ENCODE measurements at regions not wholly inside any gene's neighbourhood (a gene's known extent, or its start where the extent isn't known, plus 50 kb on each side); places are given as distances from the start of the nearest gene placed in this dataset.

DNA sequence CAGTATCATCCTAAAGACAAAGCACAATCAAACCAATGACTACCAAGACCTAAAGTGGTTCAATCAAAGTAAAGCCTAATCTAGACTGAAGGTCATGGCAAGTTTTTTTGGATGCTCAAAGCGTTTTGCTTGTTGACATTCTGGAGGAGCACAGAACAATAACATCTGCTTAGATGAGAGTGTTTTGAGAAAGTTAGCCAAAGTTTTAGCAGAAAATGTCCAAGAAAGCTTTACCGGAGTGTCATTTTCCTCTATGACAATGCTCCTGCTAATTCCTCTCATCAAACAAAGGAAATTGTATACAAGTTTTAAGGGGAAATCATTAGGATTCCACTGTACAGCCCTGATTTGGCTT lies 256.9 kb upstream of the FAT3 start:
- ChIA-PET POLR2A (no interaction called here), CTCF (no interaction called here)
- no peak overlapping the region for H3K4me3 ChIP-seq (ENCODE audit: control extremely low read depth in 1 of 5, extremely low read depth in 1 of 5, insufficient read depth in 1 of 5, low read depth in 2 of 5, low read length in 4 of 5)
- H2AFZ ChIP-seq (ENCODE audit: insufficient read depth, low read depth, low read length, poor library complexity, severe bottlenecking): no peak overlapping the region
- no peak overlapping the region for H3K4me2 ChIP-seq (replicated peaks; ENCODE audit: low read depth, low read length, poor library complexity, severe bottlenecking)
- H3K27ac ChIP-seq (ENCODE audit: low read length in 2 of 2): no peak overlapping the region
- H3K9me3 ChIP-seq (ENCODE audit: control extremely low read depth in 1 of 3, control insufficient read depth in 2 of 3, insufficient read depth in 1 of 3, low read length in 2 of 3): peaks cover 0 to 4% (median 0%) of the 10 kb centered on the region in 3 donors
- no peaks in the 10 kb centered on the region for H3K27me3 ChIP-seq (replicated peaks in 1 of 4; ENCODE audit: control extremely low read depth in 1 of 4, control insufficient read depth in 3 of 4, insufficient read depth in 4 of 4, low read length in 3 of 4)
- no peaks in the 10 kb centered on the region for H3K36me3 ChIP-seq (replicated peaks in 1 of 2; ENCODE audit: control extremely low read depth in 1 of 2, control insufficient read depth in 1 of 2, extremely low read depth in 1 of 2, insufficient read depth in 2 of 2, low read length in 1 of 2)
- no peak for ATAC-seq (ENCODE audit: low read depth)
- no peaks in the 10 kb centered on the region for H4K20me1 ChIP-seq (ENCODE audit: control insufficient read depth, insufficient read depth, low read length, poor library complexity, severe bottlenecking)
- H3K4me1 Mint-ChIP-seq: no peaks in the 10 kb centered on the region
- TF ChIP-seq, protein P1, sequence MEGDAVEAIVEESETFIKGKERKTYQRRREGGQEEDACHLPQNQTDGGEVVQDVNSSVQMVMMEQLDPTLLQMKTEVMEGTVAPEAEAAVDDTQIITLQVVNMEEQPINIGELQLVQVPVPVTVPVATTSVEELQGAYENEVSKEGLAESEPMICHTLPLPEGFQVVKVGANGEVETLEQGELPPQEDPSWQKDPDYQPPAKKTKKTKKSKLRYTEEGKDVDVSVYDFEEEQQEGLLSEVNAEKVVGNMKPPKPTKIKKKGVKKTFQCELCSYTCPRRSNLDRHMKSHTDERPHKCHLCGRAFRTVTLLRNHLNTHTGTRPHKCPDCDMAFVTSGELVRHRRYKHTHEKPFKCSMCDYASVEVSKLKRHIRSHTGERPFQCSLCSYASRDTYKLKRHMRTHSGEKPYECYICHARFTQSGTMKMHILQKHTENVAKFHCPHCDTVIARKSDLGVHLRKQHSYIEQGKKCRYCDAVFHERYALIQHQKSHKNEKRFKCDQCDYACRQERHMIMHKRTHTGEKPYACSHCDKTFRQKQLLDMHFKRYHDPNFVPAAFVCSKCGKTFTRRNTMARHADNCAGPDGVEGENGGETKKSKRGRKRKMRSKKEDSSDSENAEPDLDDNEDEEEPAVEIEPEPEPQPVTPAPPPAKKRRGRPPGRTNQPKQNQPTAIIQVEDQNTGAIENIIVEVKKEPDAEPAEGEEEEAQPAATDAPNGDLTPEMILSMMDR (IDR thresholded peaks at IDR 0.05): no peak
- TF ChIP-seq EZH2 (IDR thresholded peaks at IDR 0.05; ENCODE audit: borderline replicate concordance, insufficient read depth, low read depth, low read length, poor library complexity, severe bottlenecking): no peak
- no peaks in the 10 kb centered on the region for H3K9me3 Mint-ChIP-seq (ENCODE audit: insufficient read depth)
- no peak for DNase-seq
- no peak overlapping the region for H3K27ac Mint-ChIP-seq
- no peaks in the 10 kb centered on the region for H3K4me1 ChIP-seq (ENCODE audit: control insufficient read depth in 2 of 2, insufficient read depth in 2 of 2, low read length in 2 of 2)
- no peak overlapping the region for H3K9ac ChIP-seq (ENCODE audit: low read length)
- no peaks in the 10 kb centered on the region for H3K79me2 ChIP-seq (ENCODE audit: control insufficient read depth, insufficient read depth, low read length)
- H3K4me3 Mint-ChIP-seq: no peak overlapping the region
- intact Hi-C loops (cut with micrococcal nuclease): no loop called here
- 100% methylated on average over 1 of the region's 2 CpGs for WGBS (ENCODE audit: insufficient coverage)
- H3K27me3 Mint-ChIP-seq: no peaks in the 10 kb centered on the region

DNA sequence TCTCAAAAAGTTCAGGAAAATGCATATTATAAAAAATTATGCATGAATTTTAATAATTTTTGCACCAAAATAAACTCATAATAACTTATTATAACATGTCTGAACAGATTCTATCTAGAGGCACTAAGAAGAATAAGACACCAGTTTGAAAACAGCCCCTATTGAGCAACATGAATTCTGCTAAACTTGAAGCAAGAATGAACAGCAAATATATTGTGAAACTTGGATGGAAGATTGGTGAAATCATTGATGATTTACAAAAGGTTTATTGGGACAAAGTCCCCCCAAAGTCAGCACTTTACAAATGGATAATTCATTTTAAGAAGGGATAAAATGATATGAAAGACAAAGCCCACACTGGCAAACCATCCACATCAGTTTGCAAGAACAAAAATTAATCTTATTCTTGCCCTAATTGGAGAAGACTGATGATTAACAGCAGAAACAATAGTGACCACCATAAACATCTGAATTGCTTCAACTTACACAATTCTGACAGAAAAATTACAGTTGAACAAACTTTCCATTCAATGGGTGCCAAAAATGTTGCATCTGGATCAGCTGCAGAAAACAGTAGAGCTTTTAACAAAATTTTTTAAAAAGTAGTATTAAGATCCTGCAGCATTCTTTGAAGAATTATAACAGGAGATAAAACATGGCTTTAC lies 257.5 kb upstream of the FAT3 start:
- Mint-ChIP-seq H3K4me1 (no peaks in the 10 kb centered on the region), H3K4me3 (no peak overlapping the region), H3K27ac (no peak overlapping the region), H3K27me3 (no peaks in the 10 kb centered on the region), H3K9me3 (ENCODE audit: insufficient read depth) (no peaks in the 10 kb centered on the region)
- Histone ChIP-seq H3K27me3 (replicated peaks in 1 of 4; ENCODE audit: control extremely low read depth in 1 of 4, control insufficient read depth in 3 of 4, insufficient read depth in 4 of 4, low read length in 3 of 4) (no peaks in the 10 kb centered on the region), H3K4me2 (replicated peaks; ENCODE audit: low read depth, low read length, poor library complexity, severe bottlenecking) (no peak overlapping the region), H3K4me1 (ENCODE audit: control insufficient read depth in 2 of 2, insufficient read depth in 2 of 2, low read length in 2 of 2) (no peaks in the 10 kb centered on the region), H3K4me3 (ENCODE audit: control extremely low read depth in 1 of 5, extremely low read depth in 1 of 5, insufficient read depth in 1 of 5, low read depth in 2 of 5, low read length in 4 of 5) (no peak overlapping the region), H3K9me3 (ENCODE audit: control extremely low read depth in 1 of 3, control insufficient read depth in 2 of 3, insufficient read depth in 1 of 3, low read length in 2 of 3) (peaks cover 0 to 4% (median 0%) of the 10 kb centered on the region in 3 donors), H2AFZ (ENCODE audit: insufficient read depth, low read depth, low read length, poor library complexity, severe bottlenecking) (no peak overlapping the region), H4K20me1 (ENCODE audit: control insufficient read depth, insufficient read depth, low read length, poor library complexity, severe bottlenecking) (no peaks in the 10 kb centered on the region), H3K79me2 (ENCODE audit: control insufficient read depth, insufficient read depth, low read length) (no peaks in the 10 kb centered on the region), H3K9ac (ENCODE audit: low read length) (no peak overlapping the region), H3K36me3 (replicated peaks in 1 of 2; ENCODE audit: control extremely low read depth in 1 of 2, control insufficient read depth in 1 of 2, extremely low read depth in 1 of 2, insufficient read depth in 2 of 2, low read length in 1 of 2) (no peaks in the 10 kb centered on the region), H3K27ac (ENCODE audit: low read length in 2 of 2) (no peak overlapping the region)
- TF ChIP-seq EZH2 (IDR thresholded peaks at IDR 0.05; ENCODE audit: borderline replicate concordance, insufficient read depth, low read depth, low read length, poor library complexity, severe bottlenecking): no peak
- TF ChIP-seq, protein P1 (IDR thresholded peaks at IDR 0.05): no peak
- POLR2A ChIA-PET: no interaction called here
- intact Hi-C loops (cut with micrococcal nuclease): no loop called here
- ATAC-seq (ENCODE audit: low read depth) (no peak), DNase-seq (no peak)
- CTCF ChIA-PET: no interaction called here
